DMS153 treated with DMSO at 0.1 percent for 48 hours (cell line): ENCODE measurements at regions not wholly inside any gene's neighbourhood (a gene's known extent, or its start where the extent isn't known, plus 50 kb on each side); places are given as distances from the start of the nearest gene placed in this dataset.
A peak's percentile ranks its signal among the peaks of the same experiment; 100 is the strongest.

Experiments
- DNase-seq: peaks from one replicate; lab custom pipeline; 2025; ENCODE audit not compliant: unreplicated experiment; lab: John Stamatoyannopoulos, UW

DNA sequence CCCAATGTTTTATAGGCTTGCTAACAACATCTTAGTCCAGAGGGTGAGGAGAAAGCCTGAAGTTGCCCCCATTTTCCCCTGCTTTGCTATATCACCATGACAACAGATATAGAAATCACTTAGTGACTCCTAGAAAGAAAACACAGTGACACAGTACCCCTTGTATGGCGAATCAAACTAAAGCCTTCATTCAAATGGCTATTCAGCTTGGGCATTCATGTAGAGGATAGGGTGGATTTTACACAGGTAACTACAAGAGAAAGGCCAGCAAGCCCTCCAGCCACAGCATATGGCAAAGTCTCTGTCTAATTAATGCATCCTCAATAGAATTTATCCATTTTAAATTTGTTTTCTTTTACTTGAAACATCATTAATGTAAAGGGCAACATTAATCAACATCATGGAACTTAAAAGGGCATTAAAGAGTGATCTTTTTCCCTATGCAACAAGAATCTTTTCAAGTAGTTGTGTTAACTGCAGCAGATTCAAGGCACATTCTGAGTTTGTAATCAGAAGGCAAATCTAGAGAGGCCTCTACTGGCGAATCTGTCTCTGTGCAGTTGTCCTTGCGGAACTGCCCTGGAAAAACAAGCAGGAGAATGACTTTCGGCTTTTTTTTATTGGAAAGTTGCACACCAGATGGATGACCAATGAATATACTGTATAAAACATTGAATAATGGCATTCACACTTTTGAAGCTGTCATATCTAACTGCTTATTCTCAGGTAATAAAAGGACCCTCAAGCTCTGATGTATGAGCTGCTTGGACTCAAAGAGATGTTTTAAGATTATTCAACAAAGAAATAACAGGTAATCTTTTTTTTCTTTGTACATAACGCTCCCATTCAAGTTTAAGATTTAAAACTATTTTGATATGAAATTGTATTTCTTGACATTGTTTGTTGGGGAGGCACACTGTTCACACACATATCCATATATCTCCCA, 621.7 kb upstream of the AGTR1 start:
- DNase-seq: peak; percentile 20

DNA sequence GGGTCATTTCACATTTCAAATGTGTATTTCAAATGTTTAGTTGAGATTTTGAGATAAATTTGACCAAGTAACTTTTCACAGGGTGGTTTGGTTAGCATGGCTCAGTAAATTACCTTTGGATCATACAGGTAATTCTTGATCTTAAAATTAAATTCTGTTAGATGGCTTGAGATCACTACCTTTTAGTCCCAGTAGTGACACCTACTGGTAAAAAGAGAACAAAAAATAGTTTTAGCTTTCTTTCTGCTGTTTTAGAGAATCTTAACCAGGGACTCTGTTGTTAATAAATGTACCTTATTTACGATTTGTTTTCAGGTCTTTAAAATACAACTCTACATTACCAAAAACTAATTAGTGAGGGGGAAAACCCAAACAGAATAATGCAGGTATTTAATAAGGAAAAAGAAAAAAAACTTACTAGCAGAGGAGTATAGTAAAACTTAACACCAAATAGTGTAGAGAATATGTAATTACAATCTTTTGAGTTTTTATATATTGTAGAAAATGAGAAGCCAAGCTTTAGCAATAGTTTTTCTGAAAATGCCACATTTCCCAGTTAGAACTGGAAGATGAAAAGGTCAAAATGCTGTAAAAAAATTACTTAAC, 620.3 kb upstream of the AGTR1 start:
- no peak for DNase-seq

DNA sequence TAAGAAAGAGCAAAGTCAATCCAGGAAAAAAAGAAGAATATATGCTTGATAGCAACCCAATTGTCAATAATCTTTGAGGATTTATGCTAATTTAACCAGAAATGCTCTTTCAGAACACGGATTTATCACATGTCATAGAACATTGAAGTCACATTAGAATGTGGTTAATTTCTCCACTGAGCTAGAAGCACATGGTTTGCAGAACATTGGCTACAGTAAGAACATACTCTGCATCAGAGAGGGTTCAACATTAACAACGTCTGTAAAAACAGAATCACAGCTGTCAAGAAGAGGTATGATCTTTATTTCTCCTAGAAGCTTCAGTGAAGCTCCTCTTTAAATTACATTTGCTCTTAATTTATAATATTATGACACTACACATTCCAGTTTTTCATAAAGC, 619.7 kb upstream of the AGTR1 start:
- no peak for DNase-seq

DNA sequence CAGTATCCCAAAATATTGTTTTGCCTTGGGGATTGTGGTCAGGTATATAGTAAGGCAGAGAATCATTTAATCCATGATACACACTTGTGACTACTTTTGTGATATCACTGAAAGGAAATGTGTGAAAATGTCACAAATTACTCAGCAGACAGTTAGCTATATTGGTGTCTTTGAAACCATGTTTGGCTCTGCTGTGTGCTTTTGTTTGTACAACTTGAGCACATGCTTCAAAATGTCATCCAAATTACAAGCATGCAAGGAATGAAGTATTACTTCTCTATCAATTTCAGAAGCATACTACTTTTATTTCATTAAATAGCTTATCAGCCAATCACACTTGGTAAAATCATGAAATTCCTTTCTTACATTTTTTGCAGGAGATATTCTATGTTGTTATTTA, 619.0 kb upstream of the AGTR1 start:
- no peak for DNase-seq

DNA sequence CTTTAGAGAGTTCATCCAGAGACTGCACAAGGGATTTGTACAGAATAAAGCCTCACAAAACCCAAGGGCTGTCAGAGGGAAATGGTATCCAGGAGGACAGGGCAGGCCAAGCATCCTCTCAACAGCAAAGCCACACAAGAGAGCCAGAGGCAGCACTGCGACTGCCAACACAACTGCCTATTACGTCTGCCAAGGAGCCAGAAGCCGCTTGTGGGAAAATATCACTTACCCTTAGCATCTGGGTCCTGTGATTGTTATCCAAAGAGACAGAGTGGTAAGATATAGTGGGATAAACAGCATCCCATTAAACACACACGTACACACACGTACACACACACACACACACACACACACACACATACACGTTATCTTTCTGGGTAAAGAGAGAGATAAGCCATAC, 618.3 kb upstream of the AGTR1 start:
- DNase-seq: no peak

DNA sequence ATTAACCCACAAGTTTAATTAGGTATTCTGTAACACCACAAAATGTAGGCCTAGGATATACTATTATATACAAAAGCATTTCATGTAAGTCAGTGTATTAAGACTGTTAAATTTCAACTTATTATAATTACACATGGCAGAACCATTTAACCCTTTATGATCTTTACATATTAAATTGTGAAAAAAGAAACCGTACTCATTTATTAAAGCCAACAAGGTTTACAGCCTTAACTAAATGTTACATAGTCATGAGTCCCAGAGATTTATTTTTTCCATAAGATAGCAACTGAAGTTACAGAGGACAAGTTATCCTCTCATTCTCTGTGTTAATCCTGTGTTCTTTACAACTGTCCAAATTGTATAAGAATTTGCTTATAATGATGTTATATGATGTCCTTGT, 615.8 kb upstream of the AGTR1 start:
- DNase-seq: no peak

DNA sequence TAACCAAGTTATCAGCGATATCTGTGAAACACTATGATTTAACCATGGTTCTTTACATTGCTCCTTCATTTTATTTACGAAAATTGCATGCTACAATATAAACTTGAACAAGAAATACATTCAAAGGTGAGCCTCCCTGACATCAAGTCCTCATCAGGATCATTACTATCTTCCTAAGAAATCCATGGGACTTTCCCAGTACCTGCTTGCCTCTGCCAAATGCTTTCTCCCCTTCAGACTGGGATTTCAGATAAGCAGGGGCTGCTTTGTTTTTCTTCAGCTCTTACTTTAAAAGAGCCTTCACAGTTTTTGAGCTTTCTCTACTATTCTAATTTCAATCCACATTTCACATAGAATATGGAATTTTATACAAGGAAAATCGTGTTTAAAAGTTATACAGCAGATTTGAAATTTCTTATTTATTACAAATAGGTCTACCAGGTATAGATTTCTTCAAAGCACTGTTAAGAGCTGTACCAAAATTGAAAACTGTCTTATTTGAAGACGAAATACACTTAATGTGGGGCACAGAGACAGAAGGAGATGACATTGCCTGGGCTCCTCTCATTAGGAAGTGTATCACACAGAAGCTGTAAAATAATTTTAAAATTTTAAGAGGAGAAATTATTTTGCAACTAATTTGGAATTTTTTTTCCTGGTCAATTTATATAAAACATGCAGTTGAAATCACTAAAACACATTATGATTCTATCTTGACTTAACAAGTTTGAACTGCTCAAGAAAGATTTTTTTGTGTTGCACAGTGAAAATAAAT, 615.0 kb upstream of the AGTR1 start:
- no peak for DNase-seq

DNA sequence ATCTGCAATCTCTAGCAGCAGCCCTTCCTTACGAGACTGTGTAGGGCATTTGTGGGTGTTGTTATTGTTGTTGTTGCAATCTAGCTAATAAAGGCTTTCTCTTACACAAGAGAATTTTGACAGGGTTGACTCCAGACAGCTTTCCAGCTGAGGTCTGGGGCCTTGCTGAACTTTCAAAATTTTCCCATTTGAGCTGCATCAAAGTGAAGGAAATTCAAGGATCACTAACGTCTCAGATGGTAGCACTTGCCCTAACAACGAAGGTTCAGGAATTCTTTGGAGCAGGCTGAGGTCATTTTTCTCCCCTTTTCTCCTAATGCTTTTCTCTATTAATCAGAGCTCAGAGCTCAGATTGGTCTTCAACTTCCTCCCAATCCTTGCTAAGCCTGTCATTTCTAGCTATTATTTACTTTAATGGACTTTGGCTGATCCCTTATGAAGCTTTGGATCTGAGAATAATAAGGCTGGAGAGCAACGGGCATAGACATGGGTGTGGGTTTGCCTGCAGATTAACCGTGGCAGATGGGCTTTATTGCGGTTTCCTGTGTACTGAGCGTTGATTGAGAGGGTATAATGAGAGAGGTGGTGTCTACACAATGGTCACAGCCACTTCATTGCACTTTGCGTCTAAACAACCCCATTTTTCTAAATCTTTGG, 614.0 kb upstream of the AGTR1 start:
- no peak for DNase-seq

DNA sequence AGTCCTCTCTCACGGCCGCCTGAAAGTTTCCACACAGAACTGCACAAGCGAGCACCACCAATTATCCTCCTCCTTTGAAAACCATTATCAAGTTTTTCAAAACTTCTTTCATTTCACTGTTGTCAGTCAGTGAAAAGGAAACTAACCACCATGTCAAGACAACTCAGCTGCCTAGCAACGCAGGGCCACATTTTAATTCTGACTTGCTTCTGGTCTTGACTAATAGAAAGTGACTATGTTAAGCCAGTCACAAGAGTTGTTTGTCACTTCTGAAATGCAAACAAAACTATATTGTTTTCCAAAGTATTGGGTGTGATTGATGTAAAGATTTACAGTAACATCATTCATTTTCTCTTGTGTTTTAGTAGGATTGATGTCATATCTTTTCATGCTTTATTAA, 612.8 kb upstream of the AGTR1 start:
- no peak for DNase-seq

DNA sequence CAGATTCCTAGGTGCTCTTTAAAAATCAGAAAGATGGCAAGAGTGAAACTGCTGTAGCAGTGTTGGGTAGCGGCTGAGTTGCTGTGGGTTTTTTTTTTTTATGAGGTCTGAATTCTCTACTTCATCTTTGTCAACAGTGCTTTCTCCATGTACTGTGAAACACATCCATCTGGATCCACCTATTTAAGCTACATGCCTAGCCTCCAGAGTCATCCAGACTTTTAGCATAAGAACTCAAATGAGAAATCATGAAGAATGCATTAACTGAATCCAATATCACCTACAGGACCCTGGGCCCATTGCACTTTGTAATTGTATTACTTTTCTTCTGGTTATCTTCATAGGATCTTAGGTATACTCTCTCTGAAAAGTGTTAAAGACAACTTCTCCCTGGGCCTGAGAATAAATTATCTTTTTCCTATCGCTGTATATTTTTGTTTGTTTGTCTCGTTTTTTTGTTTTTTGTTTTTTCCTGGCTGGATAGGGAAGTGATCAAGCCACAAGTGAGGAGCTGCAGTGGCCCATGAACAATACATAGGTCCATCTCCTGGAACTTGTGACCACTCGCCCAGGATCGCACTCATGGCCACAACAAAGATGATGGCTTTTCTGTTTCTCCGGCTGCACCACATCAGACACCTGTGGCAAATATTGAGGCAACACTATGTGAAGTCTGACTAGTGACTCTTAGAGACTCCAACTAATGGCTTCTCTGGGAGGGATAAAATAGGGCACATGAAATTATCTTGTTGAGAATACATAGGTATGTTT, 609.9 kb upstream of the AGTR1 start:
- no peak for DNase-seq

DNA sequence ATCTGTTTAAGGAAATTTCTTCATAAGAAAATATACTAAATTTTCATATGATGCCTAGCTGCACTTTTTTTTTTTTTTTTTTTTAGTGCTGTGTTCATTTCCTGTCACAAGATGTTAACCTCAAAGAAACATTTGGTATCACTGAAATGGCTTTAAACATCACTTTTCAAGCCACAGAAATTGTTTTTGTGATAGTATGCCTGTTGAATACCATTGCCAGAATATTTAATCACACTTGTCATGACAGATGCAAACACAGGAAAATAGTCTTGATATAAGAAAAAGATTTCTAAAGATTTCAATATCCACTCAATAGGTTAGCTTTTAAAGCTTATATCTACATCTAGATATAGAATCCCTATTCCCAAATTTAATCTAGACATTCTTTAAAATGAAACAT, 608.5 kb upstream of the AGTR1 start:
- no peak for DNase-seq

DNA sequence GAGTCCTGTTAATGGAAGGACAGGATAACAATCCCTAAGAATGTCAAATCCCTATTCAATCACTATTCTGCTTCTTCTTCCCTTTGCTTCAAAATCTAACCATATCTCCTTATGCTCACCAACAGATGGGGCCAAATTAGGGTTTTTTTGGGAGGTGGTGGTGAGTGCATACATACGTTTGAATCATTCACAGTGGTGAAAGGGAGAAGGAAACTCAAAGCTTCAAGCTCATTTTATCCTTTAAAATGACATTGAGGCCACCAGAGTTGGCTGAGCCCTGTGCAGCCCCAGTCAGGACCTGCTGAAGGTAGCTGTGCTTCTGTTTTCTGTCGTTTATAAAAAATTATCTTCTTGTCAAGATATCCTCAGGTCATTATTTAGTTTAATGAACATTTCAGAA, 607.5 kb upstream of the AGTR1 start:
- DNase-seq: no peak

DNA sequence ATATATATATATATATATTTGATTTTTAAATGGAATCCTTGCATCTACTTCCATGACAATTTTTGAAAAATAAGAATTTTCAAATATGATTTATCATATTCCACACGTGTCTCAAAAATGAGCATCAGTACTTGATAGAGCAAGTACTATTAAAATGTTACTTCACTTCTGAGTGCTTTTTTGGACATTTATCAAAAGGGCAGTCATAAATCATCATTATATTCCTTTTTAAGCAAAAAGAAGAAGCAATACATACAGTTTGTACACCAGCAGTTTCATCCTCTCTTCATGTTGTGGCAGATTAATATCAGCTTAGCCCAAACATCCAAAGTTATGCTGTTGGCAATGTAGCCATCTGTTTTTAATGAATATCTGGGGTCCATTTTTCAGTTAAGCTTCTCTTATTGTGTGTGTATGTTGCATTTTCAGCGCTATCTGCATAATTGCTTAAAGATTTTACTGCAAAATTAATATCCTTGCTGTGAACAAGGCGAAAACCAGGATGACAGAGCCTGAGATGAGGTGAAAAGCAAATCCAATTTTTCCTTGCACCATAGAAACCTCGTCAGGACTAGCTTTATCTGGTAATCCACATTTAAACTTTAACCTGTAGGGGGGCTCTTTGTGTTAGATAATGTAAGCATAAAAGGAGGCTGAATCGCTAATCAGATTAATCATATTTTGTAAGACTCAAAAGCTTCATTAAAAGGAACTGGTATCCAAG, 604.9 kb upstream of the AGTR1 start:
- no peak for DNase-seq

DNA sequence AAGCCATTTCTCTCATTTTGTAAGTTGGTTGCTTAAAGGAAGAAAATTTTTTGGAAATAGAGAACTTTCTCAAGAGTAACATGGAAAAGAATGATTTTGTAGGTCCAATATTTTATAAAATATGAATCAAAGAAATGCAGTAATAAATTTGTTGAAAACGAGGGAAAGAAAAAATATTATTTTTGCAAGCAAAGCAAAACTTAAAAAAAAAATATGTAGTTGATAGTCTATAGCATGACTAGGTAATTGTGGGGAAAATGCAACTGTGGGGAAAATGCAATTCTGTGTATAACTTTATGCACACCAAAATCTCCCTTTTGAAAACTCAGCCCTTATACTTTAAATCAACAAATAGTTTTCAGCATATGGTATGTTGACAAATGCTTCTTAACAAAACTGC, 604.0 kb upstream of the AGTR1 start:
- DNase-seq: no peak

DNA sequence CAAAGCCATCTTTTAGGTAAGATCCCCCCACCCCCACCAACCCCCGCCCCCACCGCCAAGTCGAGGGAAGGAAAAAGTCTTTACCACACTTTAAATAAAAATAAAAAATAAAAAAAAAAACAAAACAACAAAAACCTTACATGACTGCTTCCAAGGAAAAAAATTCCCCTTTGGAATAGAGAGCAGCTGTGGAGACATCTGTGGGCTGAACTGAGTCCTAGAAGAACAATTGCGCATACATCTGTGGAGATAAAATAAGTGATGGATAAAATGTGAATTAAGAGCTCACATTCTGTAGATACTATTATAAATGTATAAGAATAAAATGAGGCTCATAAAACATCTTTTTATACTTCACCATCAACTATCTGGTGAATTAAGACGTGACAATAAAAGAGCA, 601.7 kb upstream of the AGTR1 start:
- DNase-seq: no peak

DNA sequence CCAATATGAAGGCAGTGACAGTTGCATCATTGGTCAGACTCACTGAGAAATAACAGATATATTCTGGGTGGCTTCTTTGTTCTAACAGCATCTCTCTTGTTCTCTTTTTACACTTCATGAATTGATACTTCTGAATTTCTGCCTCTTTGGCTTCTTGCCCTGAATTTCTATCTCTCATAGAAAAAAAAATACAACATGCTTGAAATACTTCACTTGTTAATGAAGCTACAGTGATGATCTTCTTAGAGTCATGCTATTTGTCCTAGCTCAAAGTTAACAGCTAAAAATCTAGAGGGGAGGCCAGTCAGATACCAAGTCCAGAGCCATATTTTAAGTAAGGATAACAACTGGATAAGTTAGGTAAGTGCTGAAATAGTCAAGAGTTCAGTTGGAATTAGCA, 597.2 kb upstream of the AGTR1 start:
- DNase-seq: no peak

DNA sequence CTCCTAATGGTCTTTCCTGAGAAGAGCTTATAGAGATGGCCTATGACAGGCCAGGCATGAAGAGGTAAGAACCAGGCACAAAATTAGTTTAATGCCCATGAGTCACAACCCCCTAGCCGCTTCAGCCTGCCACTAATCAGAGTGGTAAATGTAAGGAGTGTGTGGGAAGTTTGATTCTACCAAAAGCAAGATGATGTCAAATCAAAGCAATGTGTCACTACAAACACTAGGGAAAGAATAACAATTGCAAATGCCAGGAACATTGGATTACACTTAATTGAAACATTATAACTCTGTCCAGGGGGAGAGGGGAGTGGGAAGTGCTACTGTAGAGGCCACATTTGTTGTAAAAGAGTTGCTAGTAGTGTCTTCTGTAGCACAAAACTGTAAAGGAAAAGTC, 596.6 kb upstream of the AGTR1 start:
- no peak for DNase-seq

DNA sequence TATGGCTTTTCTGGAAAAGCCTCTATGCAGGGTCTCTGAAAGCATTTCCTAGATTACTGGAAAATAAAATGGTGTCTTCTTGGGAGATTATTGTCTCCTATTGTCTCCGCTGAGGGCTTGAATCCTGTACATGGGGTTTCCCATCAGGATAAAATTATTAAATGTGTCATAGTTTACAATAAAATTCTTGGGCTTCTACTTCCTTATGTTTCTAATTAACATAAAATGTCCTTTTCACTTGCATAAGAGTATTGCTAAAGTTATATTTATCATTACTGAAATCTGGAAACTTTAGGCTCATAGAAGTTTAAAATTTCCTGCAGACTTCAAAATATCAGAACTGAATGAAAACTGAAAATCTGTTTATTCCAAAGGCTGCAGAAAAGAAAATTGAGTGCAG, 595.5 kb upstream of the AGTR1 start:
- no peak for DNase-seq

DNA sequence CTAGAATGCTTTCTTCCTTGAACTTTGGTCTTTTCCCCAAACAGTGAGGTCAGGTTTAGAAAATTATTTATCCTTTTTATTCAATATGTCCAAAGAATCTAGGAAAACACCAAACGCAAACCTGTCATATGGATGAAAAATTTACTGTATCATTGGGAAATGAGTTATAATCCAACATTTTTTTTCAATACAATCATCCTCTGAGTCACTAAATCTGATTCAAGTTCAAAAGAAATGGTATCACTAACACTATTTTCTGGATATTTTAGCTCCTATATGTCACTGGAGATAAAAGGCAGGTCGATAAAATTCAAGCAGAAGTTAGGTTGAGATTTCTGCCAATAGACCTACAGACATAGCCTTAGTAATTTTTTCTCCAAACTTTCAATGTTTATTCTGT, 591.6 kb upstream of the AGTR1 start:
- DNase-seq: no peak

DNA sequence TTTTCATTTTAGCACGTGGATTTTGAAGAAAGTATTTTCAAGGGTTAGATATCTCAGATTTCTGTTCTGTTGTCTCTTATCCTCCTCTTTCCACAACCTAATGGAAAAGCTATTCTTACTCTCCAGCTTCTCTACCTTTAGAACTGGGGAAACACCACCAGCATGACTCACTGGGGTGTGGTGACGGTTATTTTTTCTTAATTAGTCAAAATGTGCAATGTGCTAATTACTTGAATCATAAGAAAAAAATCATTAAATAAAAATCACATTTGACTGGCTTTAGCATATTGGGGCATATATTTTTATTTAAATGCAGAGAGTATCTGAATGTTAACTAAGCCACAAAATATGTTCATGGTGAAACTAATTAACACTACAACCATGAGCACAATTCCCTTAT, 570.7 kb upstream of the AGTR1 start:
- no peak for DNase-seq
